ENCODE measurements at regions not wholly inside any gene's neighbourhood (a gene's known extent, or its start where the extent isn't known, plus 50 kb on each side); places are given as distances from the start of the nearest gene placed in this dataset.
"Not testable (repeated sequence)": the region's sequence is repeated elsewhere in the genome, so short reads cannot be mapped to it uniquely, and the experiment has no call there.

DNA sequence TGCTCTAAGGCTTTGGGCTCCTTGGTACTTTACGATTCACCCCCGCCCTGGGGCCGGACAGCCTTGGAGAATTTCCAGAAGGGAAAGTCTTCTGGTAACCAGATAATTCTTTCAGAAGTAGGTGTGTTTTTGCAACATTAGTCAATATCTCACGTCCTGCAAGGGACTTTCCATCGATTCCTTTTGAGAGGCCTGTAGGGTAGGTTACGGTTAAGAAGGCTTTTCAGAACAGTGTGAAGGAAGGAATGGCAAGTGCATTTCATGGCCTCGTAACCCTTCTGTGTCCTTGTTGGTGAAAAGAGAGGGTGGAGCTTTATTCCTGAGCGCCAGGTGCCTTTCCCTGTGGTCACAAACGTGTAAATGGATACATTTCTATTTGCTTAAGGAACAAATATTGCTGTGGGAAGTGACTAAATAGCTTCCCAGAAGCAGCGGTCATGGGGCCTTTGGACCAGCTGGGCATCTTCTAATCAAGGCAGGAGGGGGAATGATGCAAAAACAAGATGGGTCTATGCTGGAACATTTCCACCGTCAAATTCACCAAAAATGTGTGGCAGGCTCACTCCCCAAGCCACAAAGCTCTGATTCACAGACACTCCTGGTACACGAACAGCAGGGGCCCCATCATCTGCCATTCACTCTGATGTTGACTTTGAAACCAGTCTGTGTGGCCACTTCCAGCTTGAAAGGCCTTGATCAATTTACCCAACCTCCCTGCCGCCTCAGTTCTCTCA lies 99.2 kb downstream of the ANKRD10 start:
- DNase-seq (ENCODE audit: insufficient read length, low spot score), result no peak
- no peak for FAIRE-seq

DNA sequence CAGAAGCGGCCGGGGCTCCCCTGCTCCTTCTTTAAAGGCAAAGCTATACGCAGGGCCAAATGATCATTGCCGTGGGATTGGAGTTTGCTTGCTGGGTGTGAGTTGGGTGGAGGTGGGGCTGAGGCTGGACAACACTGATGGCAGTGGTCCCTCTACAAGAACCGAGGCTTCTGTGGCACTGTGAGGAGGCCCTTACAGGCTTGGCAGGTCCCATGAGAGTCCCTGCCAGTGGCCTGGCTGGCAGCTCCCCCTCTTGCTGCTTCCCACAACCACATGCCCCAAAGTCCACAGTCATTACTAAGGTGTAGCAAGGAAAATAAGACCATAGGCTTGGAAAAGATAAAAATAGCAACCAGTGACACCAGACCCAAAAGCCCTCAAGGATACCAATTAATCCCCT lies 98.4 kb downstream of the ANKRD10 start:
- DNase-seq (ENCODE audit: insufficient read length, low spot score) (no peak), FAIRE-seq (no peak)
- TF ChIP-seq POLR2A (IDR thresholded peaks at IDR 0.05; ENCODE audit: low read depth, low read length), result no peak

More for the DNA sequence above, 99.2 kb downstream of the ANKRD10 start:
- TF ChIP-seq POLR2A (IDR thresholded peaks at IDR 0.05; ENCODE audit: low read depth, low read length), result no peak

GRCh38 chr13:110817143-110817542 lies 97.7 kb downstream of the ANKRD10 start:
- FAIRE-seq (peak; percentile 20), DNase-seq (ENCODE audit: insufficient read length, low spot score) (no peak)
- no peak for TF ChIP-seq POLR2A (IDR thresholded peaks at IDR 0.05; ENCODE audit: low read depth, low read length)

DNA sequence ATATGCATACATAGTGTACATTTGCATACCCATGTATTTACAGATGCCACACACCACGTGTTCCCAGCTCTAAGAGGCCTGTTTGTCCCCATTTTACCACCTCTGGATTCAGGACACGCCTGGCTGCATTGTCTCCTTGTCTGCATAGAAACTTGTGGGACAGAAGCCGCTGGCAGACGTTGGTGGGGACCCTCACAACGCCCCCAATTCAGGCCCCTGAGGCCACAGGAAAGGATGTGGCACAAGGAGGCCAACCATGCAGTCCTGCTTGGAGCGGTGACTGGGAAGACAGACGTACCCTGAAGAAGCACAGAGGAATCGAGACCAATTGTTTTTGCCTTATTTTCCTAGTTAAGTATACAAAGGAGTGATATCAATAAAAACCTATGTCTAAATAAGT lies 96.1 kb downstream of the ANKRD10 start:
- TF ChIP-seq POLR2A (IDR thresholded peaks at IDR 0.05; ENCODE audit: low read depth, low read length), result no peak
- DNase-seq (ENCODE audit: insufficient read length, low spot score) (no peak), FAIRE-seq (no peak)

DNA sequence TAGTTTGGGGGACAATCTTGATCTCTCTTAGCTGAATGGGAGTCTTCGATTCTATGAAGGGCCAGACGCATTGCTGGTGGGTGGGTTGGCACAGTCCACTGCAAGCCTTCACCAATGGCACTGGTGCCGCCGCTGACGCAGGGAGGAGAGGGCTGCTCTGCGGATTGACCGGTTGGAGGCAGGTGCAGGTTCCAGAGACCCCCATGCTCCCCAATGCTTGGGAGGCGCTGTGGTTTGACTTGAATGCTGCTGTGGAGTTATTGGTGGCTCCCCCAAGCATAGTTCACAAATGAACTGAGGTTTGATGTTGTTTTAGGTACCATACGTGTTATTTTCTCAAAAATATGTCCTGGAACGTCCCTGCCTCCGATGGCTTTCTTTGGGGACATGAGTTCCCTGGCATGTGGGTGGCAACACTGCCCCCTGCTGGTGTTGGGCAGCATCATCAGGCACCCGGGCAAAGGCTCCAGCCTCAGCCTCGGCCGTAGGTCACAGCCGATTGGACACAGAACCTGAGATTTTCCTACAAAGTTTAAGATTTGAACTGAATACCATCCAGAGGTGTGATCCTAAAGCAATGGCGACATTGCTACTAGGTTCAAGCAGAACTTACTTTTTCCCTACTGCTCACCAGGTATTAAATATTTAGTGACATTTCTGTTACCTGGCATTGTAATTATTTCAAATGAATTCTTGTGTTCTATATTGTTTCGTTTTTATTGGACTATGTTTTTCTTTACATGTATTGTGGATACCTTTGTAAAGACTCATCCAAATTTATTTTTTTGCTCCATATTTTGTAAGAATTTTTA lies 95.5 kb downstream of the ANKRD10 start:
- FAIRE-seq, result peak; percentile 99
- TF ChIP-seq POLR2A (IDR thresholded peaks at IDR 0.05; ENCODE audit: low read depth, low read length), result no peak
- DNase-seq (ENCODE audit: insufficient read length, low spot score), result peak; percentile 99

DNA sequence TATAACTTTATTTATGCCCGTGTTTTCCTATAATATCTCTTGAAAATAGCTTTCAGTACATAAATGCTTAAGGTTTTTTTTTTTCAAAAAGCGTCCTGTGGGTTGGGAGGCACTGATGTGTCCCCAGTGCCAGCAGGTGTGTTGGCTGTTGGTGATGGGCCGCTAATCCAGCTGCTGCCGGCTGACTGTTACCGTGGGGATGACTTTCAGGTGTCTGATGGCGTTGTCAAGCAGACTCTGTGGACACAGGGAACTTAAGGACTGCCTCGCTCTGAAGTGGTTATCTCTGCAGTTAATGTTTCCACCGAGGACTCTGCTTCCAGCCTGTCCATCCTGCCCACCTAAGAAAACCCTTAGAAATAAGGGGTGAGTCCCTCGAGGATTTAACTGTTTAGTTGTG lies 94.5 kb downstream of the ANKRD10 start:
- FAIRE-seq, result no peak
- no peak for TF ChIP-seq POLR2A (IDR thresholded peaks at IDR 0.05; ENCODE audit: low read depth, low read length)
- DNase-seq (ENCODE audit: insufficient read length, low spot score), result no peak

DNA sequence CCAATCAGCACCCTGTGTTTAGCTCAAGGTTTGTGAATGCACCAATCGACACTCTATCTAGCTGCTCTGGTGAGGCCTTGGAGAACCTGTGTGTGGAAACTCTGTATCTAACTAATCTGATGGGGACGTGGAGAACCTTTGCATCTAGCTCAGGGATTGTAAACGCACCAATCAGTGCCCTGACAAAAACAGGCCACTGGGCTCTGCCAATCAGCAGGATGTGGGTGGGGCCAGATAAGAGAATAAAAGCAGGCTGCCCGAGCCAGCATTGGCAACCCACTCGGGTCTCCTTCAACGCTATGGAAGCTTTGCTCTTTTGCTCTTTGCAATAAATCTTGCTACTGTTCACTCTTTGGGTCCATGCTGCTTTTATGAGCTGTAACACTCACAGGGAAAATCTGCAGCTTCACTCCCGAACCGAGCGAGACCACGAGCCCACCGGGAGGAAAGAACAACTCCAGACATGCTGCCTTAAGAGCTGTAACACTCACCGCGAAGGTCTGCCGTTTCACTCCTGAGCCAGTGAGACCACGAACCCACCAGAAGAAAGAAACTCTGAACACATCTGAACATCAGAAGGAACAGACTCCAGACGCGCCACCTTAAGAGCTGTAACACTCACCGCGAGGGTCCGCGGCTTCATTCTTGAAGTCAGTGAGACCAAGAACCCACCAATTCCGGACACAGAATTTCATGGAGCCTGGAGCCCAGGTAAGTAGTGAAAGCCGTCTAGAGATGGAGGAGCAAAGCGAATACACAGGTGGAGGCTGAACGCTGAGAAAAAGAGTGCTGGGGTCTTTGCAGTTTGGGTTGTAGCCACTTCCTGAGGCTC lies 92.8 kb downstream of the ANKRD10 start:
- not testable (repeated sequence) for FAIRE-seq; DNase-seq (ENCODE audit: insufficient read length, low spot score)

- DNase-seq (ENCODE audit: insufficient read length, low spot score), result no peak
- no peak for TF ChIP-seq POLR2A (IDR thresholded peaks at IDR 0.05; ENCODE audit: low read depth, low read length)
- FAIRE-seq, result no peak
These were observed 92.3 kb downstream of the ANKRD10 start for GRCh38 chr13:110822669-110822945.

GRCh38 chr13:110824702-110825300 lies 90.1 kb downstream of the ANKRD10 start:
- no peak for TF ChIP-seq POLR2A (IDR thresholded peaks at IDR 0.05; ENCODE audit: low read depth, low read length)
- FAIRE-seq, result no peak
- no peak for DNase-seq (ENCODE audit: insufficient read length, low spot score)

DNA sequence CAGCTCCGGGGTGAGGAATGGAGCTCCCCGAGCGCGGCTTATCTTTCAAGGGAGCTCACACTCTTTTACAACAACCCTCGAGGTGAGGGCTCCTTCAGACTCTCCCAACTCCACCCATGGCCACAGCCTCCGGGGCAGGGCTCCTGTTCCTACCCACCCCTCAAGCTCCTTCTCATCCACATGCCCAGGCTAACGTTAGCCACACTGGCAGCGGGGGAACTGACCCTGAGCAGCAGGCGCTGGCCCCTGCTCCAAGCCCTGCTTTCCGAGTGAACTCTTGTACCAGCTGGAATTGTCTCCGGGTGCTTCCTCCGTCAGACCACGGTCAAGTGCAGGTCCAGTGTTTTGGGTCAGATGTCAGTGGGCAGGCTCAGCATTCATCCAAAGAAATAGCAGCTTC lies 89.4 kb downstream of the ANKRD10 start:
- no peak for FAIRE-seq
- no peak for TF ChIP-seq POLR2A (IDR thresholded peaks at IDR 0.05; ENCODE audit: low read depth, low read length)
- DNase-seq (ENCODE audit: insufficient read length, low spot score), result no peak

GRCh38 chr13:110826101-110826500 lies 88.8 kb downstream of the ANKRD10 start:
- DNase-seq (ENCODE audit: insufficient read length, low spot score), result no peak
- FAIRE-seq, result no peak
- TF ChIP-seq POLR2A (IDR thresholded peaks at IDR 0.05; ENCODE audit: low read depth, low read length), result no peak

- DNase-seq (ENCODE audit: insufficient read length, low spot score) (no peak), FAIRE-seq (no peak)
- no peak for TF ChIP-seq POLR2A (IDR thresholded peaks at IDR 0.05; ENCODE audit: low read depth, low read length)
These were observed 87.8 kb downstream of the ANKRD10 start for GRCh38 chr13:110826861-110827672.
